Hepatocyte (in vitro differentiated cells): ENCODE measurements at regions not wholly inside any gene's neighbourhood (a gene's known extent, or its start where the extent isn't known, plus 50 kb on each side); places are given as distances from the start of the nearest gene placed in this dataset.

Source experiments
- EZH2 ChIP-seq: fragments of 200-600 bp; sonication (generic); IDR thresholded peaks from 2 replicates; pipeline ENCODE4 v1.6.1; 2016; ENCODE audit warnings: antibody characterized with exemption, mild to moderate bottlenecking, borderline replicate concordance
- TF ChIP-seq, protein P1 (sequence below): fragments of 200-600 bp; sonication (generic); IDR thresholded peaks from 2 replicates; pipeline ENCODE4 v1.5.1; 2016; ENCODE audit warnings: antibody characterized with exemption, mild to moderate bottlenecking; ENCODE audit not compliant: poor library complexity

DNA sequence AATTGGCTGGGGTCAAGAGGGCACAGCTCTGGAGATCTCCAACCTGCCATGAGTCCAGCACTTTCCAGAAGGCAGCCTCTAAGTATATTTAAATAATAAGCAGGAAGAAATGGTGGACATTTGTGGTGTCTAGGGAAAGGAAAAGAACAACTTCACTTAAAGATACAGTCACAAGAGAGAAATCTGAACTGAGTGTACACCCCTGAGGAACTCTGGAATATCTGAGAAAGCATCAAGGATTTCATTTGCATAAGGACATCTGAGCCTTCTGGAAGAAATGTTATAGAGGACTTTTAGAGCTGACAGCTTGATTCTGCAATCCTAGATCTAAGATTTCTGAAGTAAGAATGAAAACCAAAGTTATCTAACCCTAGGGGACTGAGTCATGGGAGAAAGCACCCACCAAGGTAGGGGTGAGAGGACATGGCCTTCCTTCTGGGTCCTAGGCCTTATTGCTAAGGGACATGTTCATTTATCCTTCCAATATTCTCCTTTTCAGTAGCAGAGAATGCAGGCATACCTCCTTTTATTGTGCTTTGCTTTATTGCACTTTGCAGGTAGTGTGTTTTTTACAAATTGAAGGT lies 253.4 kb upstream of the SLC24A2 start:
- TF ChIP-seq, protein P1, sequence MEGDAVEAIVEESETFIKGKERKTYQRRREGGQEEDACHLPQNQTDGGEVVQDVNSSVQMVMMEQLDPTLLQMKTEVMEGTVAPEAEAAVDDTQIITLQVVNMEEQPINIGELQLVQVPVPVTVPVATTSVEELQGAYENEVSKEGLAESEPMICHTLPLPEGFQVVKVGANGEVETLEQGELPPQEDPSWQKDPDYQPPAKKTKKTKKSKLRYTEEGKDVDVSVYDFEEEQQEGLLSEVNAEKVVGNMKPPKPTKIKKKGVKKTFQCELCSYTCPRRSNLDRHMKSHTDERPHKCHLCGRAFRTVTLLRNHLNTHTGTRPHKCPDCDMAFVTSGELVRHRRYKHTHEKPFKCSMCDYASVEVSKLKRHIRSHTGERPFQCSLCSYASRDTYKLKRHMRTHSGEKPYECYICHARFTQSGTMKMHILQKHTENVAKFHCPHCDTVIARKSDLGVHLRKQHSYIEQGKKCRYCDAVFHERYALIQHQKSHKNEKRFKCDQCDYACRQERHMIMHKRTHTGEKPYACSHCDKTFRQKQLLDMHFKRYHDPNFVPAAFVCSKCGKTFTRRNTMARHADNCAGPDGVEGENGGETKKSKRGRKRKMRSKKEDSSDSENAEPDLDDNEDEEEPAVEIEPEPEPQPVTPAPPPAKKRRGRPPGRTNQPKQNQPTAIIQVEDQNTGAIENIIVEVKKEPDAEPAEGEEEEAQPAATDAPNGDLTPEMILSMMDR = no peak
- no peak for TF ChIP-seq EZH2
